Activated gamma-delta T cell treated with anti-CD3 and anti-CD28 coated beads, Interleukin-2, amount 50 U/mL, for 16 hours (primary cell): ENCODE measurements at regions not wholly inside any gene's neighbourhood (a gene's known extent, or its start where the extent isn't known, plus 50 kb on each side); places are given as distances from the start of the nearest gene placed in this dataset.
"Not testable (repeated sequence)": the region's sequence is repeated elsewhere in the genome, so short reads cannot be mapped to it uniquely, and the experiment has no call there.

Experiments used
- DNase-seq: peaks from one replicate; pipeline ENCODE4 v3.0.0-alpha.2; 2020; ENCODE audit warnings: low read depth

- no peak for DNase-seq
Measured at GRCh38 chr4:129682586-129682985, 586.6 kb downstream of the C4orf33 start.

GRCh38 chr4:129707949-129708348, 612.0 kb downstream of the C4orf33 start:
- no peak for DNase-seq

DNA sequence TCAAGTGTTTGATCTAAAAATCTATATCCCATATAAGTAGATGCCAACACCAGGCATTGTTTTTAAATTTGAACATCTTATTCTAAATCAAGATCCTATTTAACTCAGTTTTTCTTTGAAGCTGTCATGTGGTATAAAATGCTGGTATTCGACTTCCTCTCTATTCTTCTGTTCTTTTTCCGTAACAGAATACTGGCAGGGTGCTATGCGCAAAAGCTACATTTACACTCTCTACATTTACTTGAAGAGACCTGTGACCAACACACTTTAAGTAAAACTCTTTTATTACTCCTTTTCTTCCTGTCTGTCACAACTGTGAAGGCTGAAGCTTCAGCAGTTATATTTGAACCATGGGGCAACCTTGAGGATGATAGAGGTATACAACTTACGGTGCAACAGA, 612.8 kb downstream of the C4orf33 start:
- no peak for DNase-seq

DNA sequence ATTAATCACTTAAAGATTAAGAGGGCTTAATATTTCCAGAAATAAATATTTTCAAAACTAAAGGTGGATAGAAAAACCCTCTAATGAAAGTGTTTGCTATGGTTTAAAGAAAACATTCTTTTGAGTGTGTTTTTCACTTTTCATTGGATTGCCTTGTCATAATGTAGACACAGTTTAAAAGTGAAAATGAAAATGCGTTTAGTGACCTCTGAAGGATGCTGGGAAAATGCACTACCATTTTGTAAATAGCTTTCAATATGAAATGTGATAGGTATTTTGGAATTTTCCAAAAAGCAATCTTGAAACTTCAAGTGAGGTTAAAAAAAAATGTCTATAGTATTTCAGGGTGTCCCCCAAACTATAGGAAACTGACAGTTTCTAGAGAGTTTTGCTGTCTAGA, 642.2 kb downstream of the C4orf33 start:
- DNase-seq, result no peak

- DNase-seq, result no peak
Measured at GRCh38 chr4:129747756-129748155, 651.8 kb downstream of the C4orf33 start.

DNA sequence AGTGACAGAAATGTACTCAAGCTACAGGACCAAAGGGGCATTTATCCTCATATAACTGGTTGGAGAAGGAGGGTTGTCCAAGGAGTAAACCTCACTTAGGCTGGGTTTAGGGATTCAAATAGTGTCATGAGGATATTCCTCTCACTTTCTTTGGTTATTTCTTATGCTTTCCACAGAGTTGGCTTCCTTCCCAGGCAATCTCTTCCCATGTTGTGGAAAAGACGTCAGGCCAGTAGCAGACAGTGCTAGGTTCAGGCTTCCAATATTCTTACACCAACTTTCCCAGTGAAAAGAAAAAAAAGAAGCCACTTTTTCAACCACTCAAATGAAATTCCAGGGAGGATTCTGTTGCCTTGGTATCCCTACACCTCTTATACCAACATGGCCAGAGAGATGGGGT, 653.0 kb downstream of the C4orf33 start:
- DNase-seq, result no peak

DNA sequence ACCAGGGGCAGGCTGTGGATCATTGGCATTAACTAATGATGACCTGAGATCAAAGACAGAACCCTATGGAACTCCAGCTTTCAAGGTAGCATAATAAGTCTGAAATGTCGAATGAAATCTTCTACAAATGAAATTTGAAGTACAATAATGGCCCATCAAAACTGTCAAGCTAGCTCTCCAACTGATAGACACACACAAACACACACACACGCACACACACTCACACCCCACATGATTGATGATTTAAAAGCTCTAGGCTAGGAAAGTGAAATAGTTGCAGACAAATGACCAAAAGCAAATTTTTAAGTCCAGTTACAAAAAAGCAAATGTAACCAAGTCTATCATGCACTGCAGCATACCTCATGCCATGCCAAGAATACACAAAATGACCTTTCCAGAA, 655.7 kb downstream of the C4orf33 start:
- no peak for DNase-seq

GRCh38 chr4:129783596-129783995, 687.6 kb downstream of the C4orf33 start:
- DNase-seq, result no peak

GRCh38 chr4:129788486-129788885, 692.5 kb downstream of the C4orf33 start:
- DNase-seq, result no peak

DNA sequence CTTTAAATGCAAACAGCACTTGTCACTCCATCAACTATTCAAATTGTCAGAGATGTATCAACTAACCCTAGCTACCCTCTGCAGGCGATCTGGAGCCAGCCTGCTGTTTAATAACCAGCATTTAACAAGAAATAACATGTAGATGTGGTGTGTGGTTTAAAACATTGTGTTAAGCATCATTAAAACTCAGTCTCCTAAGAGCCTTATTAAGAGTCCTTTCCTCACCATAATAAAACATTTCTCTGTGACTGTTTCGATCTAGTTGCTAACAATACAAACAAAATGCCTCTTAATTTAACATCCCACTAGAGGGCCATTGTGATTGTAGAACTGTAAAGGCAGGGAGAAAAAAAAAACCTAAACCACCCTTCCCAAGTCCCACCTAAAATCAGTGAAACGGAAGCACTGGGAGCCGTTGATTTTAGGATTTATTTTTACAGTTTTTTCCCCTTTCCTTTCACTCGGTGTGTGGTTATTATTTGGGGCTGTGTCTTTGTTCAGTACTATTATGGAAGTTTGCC, 708.6 kb downstream of the C4orf33 start:
- DNase-seq, result no peak

DNA sequence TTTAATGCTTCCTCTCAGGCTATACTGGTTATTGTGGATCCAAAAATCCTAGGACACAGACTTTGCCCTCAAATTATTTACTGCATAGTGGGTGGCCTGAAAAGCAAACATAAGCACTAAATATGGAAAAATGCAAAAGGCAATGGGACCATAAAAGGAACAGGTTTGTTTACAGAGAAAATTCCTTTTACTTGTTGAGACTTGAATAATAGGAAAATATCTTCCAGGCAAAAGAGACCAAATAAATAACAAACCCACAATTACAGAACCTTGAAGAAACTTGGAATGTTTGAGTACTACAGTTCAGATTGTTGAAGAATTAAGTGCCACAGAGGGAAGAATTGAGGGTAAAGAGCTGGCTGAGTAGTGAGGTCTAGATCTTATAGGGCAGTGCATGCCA, 711.0 kb downstream of the C4orf33 start:
- DNase-seq, result no peak

DNA sequence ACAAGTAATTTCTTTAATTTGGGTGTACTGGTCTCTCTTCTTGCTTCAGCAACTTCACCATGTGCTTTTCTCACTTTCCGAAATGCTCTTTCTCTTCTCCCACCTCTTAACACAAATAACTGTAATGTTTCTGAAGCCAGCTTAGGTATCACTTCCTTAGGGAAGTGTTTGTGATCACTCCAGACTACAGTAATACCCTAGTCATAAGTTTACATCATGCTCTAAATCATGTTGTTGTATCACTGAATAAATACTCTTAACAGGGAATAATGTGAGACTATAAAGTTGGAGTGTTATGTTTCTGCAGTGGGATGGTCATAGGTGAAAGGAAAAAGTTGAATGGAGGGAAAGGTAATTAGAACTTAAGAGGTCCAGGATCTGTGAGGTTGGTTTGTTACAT, 712.3 kb downstream of the C4orf33 start:
- DNase-seq, result no peak

DNA sequence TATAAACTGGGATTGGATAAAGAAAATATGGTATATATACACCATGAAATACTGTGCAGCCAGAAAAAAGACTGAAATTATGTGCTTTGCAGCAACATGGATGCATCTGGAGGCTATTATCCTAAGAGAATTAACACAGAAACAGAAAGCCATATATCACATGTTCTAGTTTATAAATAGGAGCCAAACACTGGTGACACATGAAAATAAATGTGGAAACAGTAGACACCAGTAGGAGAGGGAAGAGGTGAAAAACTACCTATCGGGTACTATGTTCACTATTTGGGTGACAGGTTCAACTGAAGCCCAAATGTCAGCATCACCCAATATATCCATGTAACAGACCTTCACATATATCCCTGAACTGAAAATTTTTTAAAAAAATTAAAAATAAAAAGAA, 725.1 kb downstream of the C4orf33 start:
- no peak for DNase-seq

DNA sequence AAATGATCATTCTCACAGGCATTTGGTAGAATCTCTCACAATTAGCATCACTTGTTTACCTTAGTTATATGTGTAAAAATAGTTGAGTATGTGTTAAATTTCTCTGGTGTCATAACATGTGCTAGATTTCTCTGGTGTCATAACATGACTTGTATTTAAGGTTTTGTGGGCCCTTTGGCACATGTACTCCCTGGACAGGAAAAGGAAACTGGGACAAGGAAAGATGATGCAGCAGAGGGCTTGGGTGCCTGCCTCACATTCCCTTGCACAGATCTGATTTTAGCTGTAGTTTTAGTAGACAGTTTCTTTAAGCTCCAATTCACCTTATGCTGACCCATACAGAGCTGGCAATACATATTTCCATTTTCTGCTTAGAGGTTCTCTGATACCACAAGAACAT, 726.0 kb downstream of the C4orf33 start:
- no peak for DNase-seq

DNA sequence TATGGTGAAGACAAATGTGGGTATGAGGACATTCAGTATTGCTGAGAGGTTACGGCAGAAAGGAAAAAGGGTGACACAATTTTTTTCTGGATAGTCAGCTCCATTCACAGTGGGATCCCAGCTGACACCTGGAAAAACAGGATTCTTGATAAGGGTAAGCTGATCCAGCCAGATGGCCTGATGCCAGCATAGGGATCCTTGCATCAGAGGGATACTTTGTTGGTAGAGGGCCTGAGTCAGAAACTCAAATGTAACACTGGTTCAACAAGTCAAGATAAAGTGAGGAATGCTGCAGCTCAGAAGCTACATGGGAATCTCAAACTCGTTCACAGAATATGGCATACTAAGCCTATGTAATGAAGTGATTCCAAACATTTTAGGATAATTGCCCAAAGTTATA, 726.7 kb downstream of the C4orf33 start:
- DNase-seq, result no peak

- DNase-seq, result no peak
Measured at GRCh38 chr4:129823105-129823504, 727.2 kb downstream of the C4orf33 start.

DNA sequence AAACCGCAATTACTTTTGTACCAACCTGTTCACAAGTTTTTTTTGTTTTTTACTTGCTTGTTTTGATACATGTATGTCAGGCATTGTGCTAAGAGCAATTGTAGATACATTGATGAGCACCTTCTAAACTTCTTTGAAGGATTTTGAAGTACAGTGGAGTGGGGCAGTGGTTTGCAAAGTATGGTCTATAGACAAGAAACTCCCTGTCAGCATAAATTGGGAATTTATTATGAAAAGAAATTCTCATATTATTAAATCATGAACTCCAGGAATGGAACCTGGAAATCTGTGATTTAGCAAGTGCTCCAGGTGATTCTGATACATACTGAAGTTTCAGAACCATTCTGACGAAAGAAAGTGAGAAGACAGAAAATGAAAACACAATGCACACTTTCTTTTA, 733.4 kb downstream of the C4orf33 start:
- no peak for DNase-seq

DNA sequence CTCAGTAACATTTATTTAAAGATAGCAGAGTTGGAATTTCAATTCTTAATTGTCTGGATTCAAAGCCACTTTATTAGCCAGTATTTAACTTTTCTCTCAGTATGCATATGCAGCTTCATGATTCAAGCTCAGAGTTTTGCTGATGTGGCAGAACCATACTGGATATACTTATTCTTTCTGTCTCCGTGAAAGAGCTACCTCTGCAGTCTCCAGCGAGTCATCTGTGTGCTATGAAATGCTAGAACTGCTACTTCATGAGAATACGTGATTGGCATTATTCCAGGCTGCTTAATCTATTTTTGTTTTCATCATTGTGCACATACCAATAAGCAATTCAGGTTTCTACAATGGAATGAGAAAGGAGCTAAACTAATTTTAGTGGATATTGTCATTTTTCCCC, 743.7 kb downstream of the C4orf33 start:
- no peak for DNase-seq

DNA sequence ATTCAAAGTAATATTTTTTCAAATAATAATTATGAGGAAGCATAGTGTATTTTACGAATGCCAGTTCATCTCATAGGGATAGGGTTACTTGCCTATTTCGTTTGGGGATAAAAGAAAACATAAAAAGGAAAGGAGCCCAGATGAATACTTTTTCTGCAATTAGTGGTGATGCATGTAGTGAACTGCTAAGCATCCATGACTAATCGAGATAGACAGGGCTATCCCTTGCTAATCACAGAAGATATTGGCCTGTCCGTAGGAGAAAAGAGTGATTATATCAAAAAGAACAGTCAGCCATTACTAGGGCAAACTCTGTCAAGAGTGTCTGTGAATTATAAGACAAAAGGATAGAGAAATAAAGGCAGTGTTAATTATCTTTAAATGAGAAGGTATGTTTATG, 746.1 kb downstream of the C4orf33 start:
- no peak for DNase-seq

GRCh38 chr4:129852434-129852833, 756.5 kb downstream of the C4orf33 start:
- no peak for DNase-seq

DNA sequence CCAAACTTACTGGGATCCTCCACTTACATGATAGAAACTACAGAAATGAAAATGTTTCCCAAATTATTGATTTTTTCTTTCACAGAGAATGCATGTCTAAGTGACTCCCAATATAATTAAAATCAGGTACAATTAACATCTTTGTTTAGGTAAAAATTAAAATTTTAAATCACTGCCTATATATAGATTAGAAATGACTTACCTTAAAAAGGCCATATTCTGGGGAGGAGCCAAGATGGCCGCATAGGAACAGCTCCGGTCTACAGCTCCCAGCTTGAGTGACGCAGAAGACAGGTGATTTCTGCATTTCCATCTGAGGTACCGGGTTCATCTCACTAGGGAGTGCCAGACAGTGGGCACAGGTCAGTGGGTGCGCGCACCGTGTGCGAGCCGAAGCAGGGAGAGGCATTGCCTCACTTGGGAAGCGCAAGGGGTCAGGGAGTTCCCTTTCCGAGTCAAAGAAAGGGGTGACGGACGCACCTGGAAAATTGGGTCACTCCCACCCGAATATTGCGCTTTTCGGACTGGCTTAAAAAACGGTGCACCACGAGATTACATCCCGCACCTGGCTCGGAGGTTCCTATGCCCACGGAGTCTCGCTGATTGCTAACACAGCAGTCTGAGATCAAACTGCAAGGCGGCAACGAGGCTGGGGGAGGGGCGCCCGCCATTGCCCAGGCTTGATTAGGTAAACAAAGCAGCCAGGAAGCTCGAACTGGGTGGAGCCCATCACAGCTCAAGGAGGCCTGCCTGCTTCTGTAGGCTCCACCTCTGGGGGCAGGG, 757.9 kb downstream of the C4orf33 start:
- not testable (repeated sequence) for DNase-seq

DNA sequence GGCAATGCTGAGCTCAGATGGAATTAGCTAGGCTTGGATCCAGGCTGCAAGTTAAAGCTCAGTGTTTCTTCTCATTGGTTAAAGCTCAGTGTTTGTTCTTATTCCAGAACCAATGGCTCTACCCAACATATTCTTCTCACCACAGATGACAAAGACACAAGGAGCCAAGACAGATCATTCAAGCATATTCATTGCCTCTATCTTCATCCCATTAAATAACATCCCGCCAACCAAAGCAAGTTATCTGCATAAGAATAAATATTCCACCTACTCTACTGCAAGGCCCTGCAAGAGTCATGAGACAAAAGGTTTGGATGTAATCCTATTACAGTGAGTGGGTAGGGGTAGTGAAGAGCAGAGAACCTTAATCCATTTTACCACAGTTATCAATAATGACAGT, 766.5 kb downstream of the C4orf33 start:
- DNase-seq, result no peak

- no peak for DNase-seq
Measured at GRCh38 chr4:129863206-129863605, 767.3 kb downstream of the C4orf33 start.

- DNase-seq, result no peak
Measured at GRCh38 chr4:129883996-129884395, 788.0 kb downstream of the C4orf33 start.
